Left renal cortex interstitium (tissue), 4 donors: ENCODE measurements at regions not wholly inside any gene's neighbourhood (a gene's known extent, or its start where the extent isn't known, plus 50 kb on each side); places are given as distances from the start of the nearest gene placed in this dataset.
"Not testable (repeated sequence)": the region's sequence is repeated elsewhere in the genome, so short reads cannot be mapped to it uniquely, and the experiment has no call there.

Experiments used
- DNase-seq, 4 donors: peaks; one replicate each; pipeline ENCODE4 v3.0.0-alpha.2; 2013; ENCODE audit warnings: low read depth in 4 of 4, low spot score in 2 of 4, missing footprints in 1 of 4

- DNase-seq = no peak
These were observed 65.3 kb upstream of the APCDD1L start for GRCh38 chr20:58580474-58580835.

GRCh38 chr20:58579819-58580473, 64.7 kb upstream of the APCDD1L start:
- DNase-seq = no peak

- no peak for DNase-seq
These were observed 64.0 kb upstream of the APCDD1L start for GRCh38 chr20:58579069-58579818.

GRCh38 chr20:58577871-58578598, 62.8 kb upstream of the APCDD1L start:
- no peak for DNase-seq

- no peak for DNase-seq
These were observed 62.1 kb upstream of the APCDD1L start for GRCh38 chr20:58577139-58577806.

- no peak for DNase-seq
These were observed 61.4 kb upstream of the APCDD1L start for GRCh38 chr20:58576603-58576970.

- DNase-seq = no peak
These were observed 60.8 kb upstream of the APCDD1L start for GRCh38 chr20:58575776-58576602.

- no peak for DNase-seq
These were observed 59.3 kb upstream of the APCDD1L start for GRCh38 chr20:58574469-58574868.

GRCh38 chr20:58573986-58574385, 58.8 kb upstream of the APCDD1L start:
- DNase-seq = no peak

- DNase-seq = no peak
These were observed 58.1 kb upstream of the APCDD1L start for GRCh38 chr20:58573257-58573656.

- not testable (repeated sequence) for DNase-seq
These were observed 57.2 kb upstream of the APCDD1L start for GRCh38 chr20:58572428-58572763.

GRCh38 chr20:58571693-58572427, 56.7 kb upstream of the APCDD1L start:
- peak in 3 of 4 donors; percentile 68 to 77 (median 77) for DNase-seq

- DNase-seq = no peak
These were observed 56.1 kb upstream of the APCDD1L start for GRCh38 chr20:58571356-58571692.

GRCh38 chr20:58570204-58570859, 55.1 kb upstream of the APCDD1L start:
- no peak for DNase-seq

GRCh38 chr20:58569241-58570125, 54.3 kb upstream of the APCDD1L start:
- no peak for DNase-seq

- no peak for DNase-seq
These were observed 53.5 kb upstream of the APCDD1L start for GRCh38 chr20:58568483-58569240.

- no peak for DNase-seq
These were observed 52.9 kb upstream of the APCDD1L start for GRCh38 chr20:58568126-58568482.

- no peak for DNase-seq
These were observed 52.2 kb upstream of the APCDD1L start for GRCh38 chr20:58567437-58567836.
